ENCODE measurements at regions not wholly inside any gene's neighbourhood (a gene's known extent, or its start where the extent isn't known, plus 50 kb on each side); places are given as distances from the start of the nearest gene placed in this dataset.

DNA sequence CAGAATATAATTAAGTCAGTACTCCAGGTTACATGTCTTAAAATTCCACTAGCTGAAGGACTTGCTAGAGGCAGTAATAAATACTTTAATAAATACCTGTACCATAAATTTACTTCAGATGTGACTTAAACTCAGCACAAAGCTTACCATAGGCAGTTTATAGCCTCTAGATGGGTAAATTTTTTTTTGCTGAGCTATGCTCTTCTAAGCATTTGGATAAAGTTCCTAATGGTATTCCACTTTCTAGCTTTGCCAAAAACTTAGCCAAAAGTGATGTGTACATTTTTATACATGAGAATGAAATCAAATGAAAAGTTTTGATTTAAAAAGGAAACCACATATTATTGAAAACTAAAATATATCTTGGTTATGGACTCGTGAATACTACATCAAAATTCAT lies 63.7 kb upstream of the DHX40 start:
- Histone ChIP-seq H4K91ac (ENCODE audit: insufficient read length, low read depth, low read length) (no peak overlapping the region), H2BK20ac (ENCODE audit: low read depth, low read length, poor library complexity, severe bottlenecking) (no peak overlapping the region), H3K56ac (ENCODE audit: insufficient read length, low read depth, low read length) (no peak overlapping the region), H3K4ac (ENCODE audit: low read depth, low read length) (no peak overlapping the region), H3T11ph (ENCODE audit: low read length) (no peak overlapping the region), H2AK5ac (ENCODE audit: insufficient read length, low read length) (no peak overlapping the region), H3K79me2 (ENCODE audit: insufficient read depth, low read length) (no peaks in the 10 kb centered on the region), H4K20me1 (ENCODE audit: control insufficient read depth, insufficient read depth, insufficient read length) (no peaks in the 10 kb centered on the region), H2BK5ac (ENCODE audit: insufficient read length, low read length) (no peak overlapping the region), H4K8ac (replicated peaks; ENCODE audit: insufficient read length, low read depth, low read length) (no peak overlapping the region), H3K27ac (ENCODE audit: insufficient read length, low read depth, low read length) (no peak overlapping the region), H2AFZ (ENCODE audit: low read length) (no peak overlapping the region), H3K9ac (ENCODE audit: extremely low read depth, insufficient read length, low read length) (no peak overlapping the region), H3K79me1 (ENCODE audit: insufficient read depth, low read depth, low read length, poor library complexity, severe bottlenecking) (no peaks in the 10 kb centered on the region), H3K23me2 (ENCODE audit: insufficient read length, low read depth, low read length, poor library complexity, severe bottlenecking) (no peaks in the 10 kb centered on the region), H3K4me2 (ENCODE audit: insufficient read depth, insufficient read length, low read length) (no peak overlapping the region), H2BK12ac (ENCODE audit: insufficient read length, low read depth, low read length) (no peak overlapping the region), H3K14ac (ENCODE audit: insufficient read depth, low read length) (no peak overlapping the region), H2BK120ac (ENCODE audit: low read depth, low read length, poor library complexity, severe bottlenecking) (no peak overlapping the region), H3K23ac (ENCODE audit: insufficient read length, low read depth, low read length) (no peak overlapping the region), H4K5ac (ENCODE audit: insufficient read length, low read depth, low read length) (no peak overlapping the region), H3K4me1 (ENCODE audit: insufficient read depth, low read length) (no peaks in the 10 kb centered on the region), H3K9me3 (ENCODE audit: control insufficient read depth, low read depth, low read length) (no peaks in the 10 kb centered on the region), H2BK15ac (ENCODE audit: low read depth, low read length) (no peak overlapping the region), H3K27me3 (ENCODE audit: insufficient read depth, low read length) (no peaks in the 10 kb centered on the region), H3K18ac (ENCODE audit: insufficient read length, low read depth, low read length) (no peak overlapping the region)
- TF ChIP-seq, protein P1, sequence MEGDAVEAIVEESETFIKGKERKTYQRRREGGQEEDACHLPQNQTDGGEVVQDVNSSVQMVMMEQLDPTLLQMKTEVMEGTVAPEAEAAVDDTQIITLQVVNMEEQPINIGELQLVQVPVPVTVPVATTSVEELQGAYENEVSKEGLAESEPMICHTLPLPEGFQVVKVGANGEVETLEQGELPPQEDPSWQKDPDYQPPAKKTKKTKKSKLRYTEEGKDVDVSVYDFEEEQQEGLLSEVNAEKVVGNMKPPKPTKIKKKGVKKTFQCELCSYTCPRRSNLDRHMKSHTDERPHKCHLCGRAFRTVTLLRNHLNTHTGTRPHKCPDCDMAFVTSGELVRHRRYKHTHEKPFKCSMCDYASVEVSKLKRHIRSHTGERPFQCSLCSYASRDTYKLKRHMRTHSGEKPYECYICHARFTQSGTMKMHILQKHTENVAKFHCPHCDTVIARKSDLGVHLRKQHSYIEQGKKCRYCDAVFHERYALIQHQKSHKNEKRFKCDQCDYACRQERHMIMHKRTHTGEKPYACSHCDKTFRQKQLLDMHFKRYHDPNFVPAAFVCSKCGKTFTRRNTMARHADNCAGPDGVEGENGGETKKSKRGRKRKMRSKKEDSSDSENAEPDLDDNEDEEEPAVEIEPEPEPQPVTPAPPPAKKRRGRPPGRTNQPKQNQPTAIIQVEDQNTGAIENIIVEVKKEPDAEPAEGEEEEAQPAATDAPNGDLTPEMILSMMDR (conservative IDR thresholded peaks at IDR 0.05): no peak
- H3K4me3 Mint-ChIP-seq: no peak overlapping the region
- no CpG with 5 or more reads among the region's 1 CpG for WGBS (ENCODE audit: extremely low coverage, insufficient read length, low lambda C conversion rate)
- H3K9me3 Mint-ChIP-seq: peaks cover 0 to 6% of the 10 kb centered on the region in 2 experiments; a peak in 3 of 5 replicates
- H3K27me3 Mint-ChIP-seq (ENCODE audit: low read depth): no peaks in the 10 kb centered on the region
- no peaks in the 10 kb centered on the region; a peak in 1 of 4 replicates for H3K4me1 Mint-ChIP-seq
- no peak overlapping the region for H3K27ac Mint-ChIP-seq
- no peak for DNase-seq
- no peaks in the 10 kb centered on the region; a peak in 2 of 7 replicates for H3K36me3 Mint-ChIP-seq (ENCODE audit: insufficient read depth in 1 of 3, low read depth in 3 of 3)
